Karpas-422 (cell line): ENCODE measurements at regions not wholly inside any gene's neighbourhood (a gene's known extent, or its start where the extent isn't known, plus 50 kb on each side); places are given as distances from the start of the nearest gene placed in this dataset.

ENCODE experiments used
- DNase-seq: peaks from one replicate; pipeline ENCODE4 v3.0.0-alpha.2; 2015
- H2AFZ ChIP-seq: fragments of 200-600 bp; sonication (generic); 2 replicates; pipeline ENCODE4 v1.6.1; 2014; ENCODE audit warnings: antibody characterized with exemption, low read length, mixed read lengths
- H3K27ac ChIP-seq: fragments of 200-600 bp; sonication (generic); 2 replicates; pipeline ENCODE4 v1.5.1; 2014; ENCODE audit warnings: mild to moderate bottlenecking, low read length, moderate library complexity
- H3K27me3 ChIP-seq: fragments of 200-600 bp; sonication (generic); 2 replicates; pipeline ENCODE4 v1.6.1; 2014; ENCODE audit warnings: low read length, mixed read lengths
- H3K36me3 ChIP-seq: fragments of 200-600 bp; sonication (generic); 2 replicates; pipeline ENCODE4 v1.6.1; 2014; ENCODE audit warnings: low read length, mixed read lengths; ENCODE audit not compliant: insufficient read depth
- H3K4me1 ChIP-seq: fragments of 200-600 bp; sonication (generic); 2 replicates; pipeline ENCODE4 v1.6.1; 2014; ENCODE audit warnings: mild to moderate bottlenecking, low read length, mixed read lengths
- H3K4me2 ChIP-seq: fragments of 200-600 bp; sonication (generic); 2 replicates; pipeline ENCODE4 v1.6.1; 2014; ENCODE audit warnings: low read length, low read depth, mild to moderate bottlenecking; ENCODE audit not compliant: poor library complexity, severe bottlenecking
- H3K4me3 ChIP-seq: fragments of 200-600 bp; sonication (generic); 2 replicates; pipeline ENCODE4 v1.5.1; 2014; ENCODE audit warnings: mild to moderate bottlenecking, antibody characterized with exemption, low read length, mixed read lengths
- H3K79me2 ChIP-seq: fragments of 200-600 bp; sonication (generic); 2 replicates; pipeline ENCODE4 v1.6.1; 2014; ENCODE audit warnings: mild to moderate bottlenecking, low read length, mixed read lengths
- H3K9ac ChIP-seq: fragments of 200-600 bp; sonication (generic); 2 replicates; pipeline ENCODE4 v1.6.0; 2014; ENCODE audit warnings: low read length
- H3K9me2 ChIP-seq: fragments of 200-600 bp; sonication (generic), shearing (Covaris generic); replicated peaks from 2 replicates; pipeline ENCODE4 v1.6.0; 2014; ENCODE audit warnings: mild to moderate bottlenecking, low read length, moderate library complexity; ENCODE audit not compliant: insufficient read depth
- H3K9me3 ChIP-seq: fragments of 300-700, 200-600 bp; sonication (generic); 2 replicates; pipeline ENCODE4 v1.6.1; 2014; ENCODE audit warnings: low read length, mixed read lengths
- H4K20me1 ChIP-seq: fragments of 200-600 bp; sonication (generic); 2 replicates; pipeline ENCODE4 v1.6.1; 2014; ENCODE audit warnings: mild to moderate bottlenecking, antibody characterized with exemption, low read length, low read depth; ENCODE audit not compliant: insufficient read depth

DNA sequence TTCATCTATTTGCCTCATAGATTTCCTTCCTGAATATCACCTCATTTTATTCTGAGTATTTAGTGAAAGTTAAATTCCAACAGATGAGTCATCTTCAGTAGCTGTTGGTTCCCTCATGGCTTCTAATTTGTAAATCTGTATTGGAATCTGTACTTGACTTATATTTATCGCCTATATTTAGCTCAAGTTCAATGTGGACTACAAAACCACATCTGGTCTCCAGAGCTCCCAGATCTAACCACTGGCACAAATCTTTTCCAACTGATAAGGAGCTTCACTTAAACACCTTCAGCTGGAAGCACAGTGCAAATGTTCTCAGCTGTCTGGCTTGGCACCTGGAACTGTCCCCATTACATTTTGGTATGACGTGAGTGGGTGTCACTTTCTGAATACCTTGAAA, 82.8 kb upstream of the DSEL start:
- H3K79me2 ChIP-seq: no peaks in the 10 kb centered on the region
- DNase-seq: peak; percentile 48
- peak overlapping the region; percentile 44 for H3K27ac ChIP-seq
- peak overlapping the region; percentile 0 for H3K4me2 ChIP-seq
- no peaks in the 10 kb centered on the region for H4K20me1 ChIP-seq
- no peak overlapping the region; the same call in 1 of the 2 replicates for H3K4me3 ChIP-seq
- peaks cover 19% of the 10 kb centered on the region for H3K9me3 ChIP-seq
- no peak overlapping the region for H3K9ac ChIP-seq
- H3K27me3 ChIP-seq: no peaks in the 10 kb centered on the region
- peaks cover 21% of the 10 kb centered on the region for H3K4me1 ChIP-seq
- H3K9me2 ChIP-seq: no peaks in the 10 kb centered on the region
- H2AFZ ChIP-seq: no peak overlapping the region
- H3K36me3 ChIP-seq: no peaks in the 10 kb centered on the region

DNA sequence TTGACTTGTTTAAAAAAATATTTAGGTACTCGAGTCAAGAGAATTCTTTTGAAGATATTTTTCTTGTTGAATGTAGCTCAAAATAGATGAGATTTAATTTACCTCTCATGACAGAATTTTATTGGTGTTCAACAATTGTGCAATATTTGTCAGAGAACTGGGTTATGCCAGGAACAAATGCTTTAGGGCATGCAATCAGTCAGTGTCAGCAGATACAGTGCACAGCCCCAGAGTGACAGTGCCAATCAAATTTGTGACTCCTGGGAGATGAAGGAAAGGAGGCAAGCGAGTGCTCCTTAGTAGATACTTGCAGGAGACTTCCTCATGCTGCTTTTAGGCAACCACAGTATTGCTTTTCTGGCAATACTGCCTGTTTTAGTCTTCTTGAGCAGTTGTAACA, 81.2 kb upstream of the DSEL start:
- 0 out of 2 replicates have a peak, but pooled peaks cover 3% of the 10 kb centered on the region for H3K9me2 ChIP-seq
- peaks cover 13% of the 10 kb centered on the region for H3K9me3 ChIP-seq
- no peaks in the 10 kb centered on the region for H3K79me2 ChIP-seq
- H3K36me3 ChIP-seq: no peaks in the 10 kb centered on the region
- no peak overlapping the region for H3K4me3 ChIP-seq
- H3K27ac ChIP-seq: peak overlapping the region; percentile 16; the same call in 1 of the 2 replicates
- DNase-seq: peak; percentile 47
- no peaks in the 10 kb centered on the region for H4K20me1 ChIP-seq
- H2AFZ ChIP-seq: no peak overlapping the region
- peaks cover 21% of the 10 kb centered on the region for H3K4me1 ChIP-seq
- no peaks in the 10 kb centered on the region for H3K27me3 ChIP-seq
- peak overlapping the region; percentile 4 for H3K4me2 ChIP-seq
- H3K9ac ChIP-seq: no peak overlapping the region

DNA sequence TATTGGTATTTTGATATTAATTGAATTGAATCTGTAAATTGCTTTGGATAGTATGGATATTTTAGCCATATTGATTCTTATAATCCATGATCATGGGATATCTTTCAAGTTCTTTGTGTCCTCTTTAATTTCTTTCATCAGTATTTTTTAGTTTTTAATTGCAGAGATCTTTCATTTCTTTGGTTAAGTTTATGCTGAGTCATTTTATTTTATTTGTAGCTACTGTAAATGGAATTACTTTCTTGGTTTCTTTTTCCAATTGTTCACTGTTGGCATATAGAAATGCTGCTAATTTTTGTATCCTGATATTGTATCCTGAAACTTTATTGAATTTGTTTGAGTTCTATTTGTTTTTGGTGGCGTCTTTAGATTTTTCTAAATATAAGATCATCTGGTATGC, 79.5 kb upstream of the DSEL start:
- no peaks in the 10 kb centered on the region for H3K36me3 ChIP-seq

GRCh38 chr18:67590571-67591141, 74.1 kb upstream of the DSEL start:
- H3K4me3 ChIP-seq: no peak overlapping the region
- no peak overlapping the region for H3K27ac ChIP-seq
- peaks cover 2% of the 10 kb centered on the region; the same call in 1 of the 2 replicates for H3K27me3 ChIP-seq
- no peak overlapping the region for H2AFZ ChIP-seq
- no peak overlapping the region for H3K9ac ChIP-seq
- H3K4me2 ChIP-seq: no peak overlapping the region
- 0 out of 2 replicates have a peak, but pooled peaks cover 3% of the 10 kb centered on the region for H3K9me2 ChIP-seq
- no peaks in the 10 kb centered on the region for H4K20me1 ChIP-seq
- no peaks in the 10 kb centered on the region for H3K36me3 ChIP-seq
- H3K9me3 ChIP-seq: peaks cover 4% of the 10 kb centered on the region
- no peaks in the 10 kb centered on the region for H3K4me1 ChIP-seq
- DNase-seq: peak; percentile 46
- no peaks in the 10 kb centered on the region for H3K79me2 ChIP-seq

More for the DNA sequence above, 79.5 kb upstream of the DSEL start:
- Histone ChIP-seq H2AFZ (no peak overlapping the region), H4K20me1 (no peaks in the 10 kb centered on the region), H3K9me3 (peaks cover 10% of the 10 kb centered on the region), H3K4me2 (no peak overlapping the region), H3K9me2 (0 out of 2 replicates have a peak, but pooled peaks cover 3% of the 10 kb centered on the region), H3K9ac (no peak overlapping the region), H3K27ac (no peak overlapping the region), H3K4me1 (peaks cover 21% of the 10 kb centered on the region), H3K79me2 (no peaks in the 10 kb centered on the region), H3K27me3 (no peaks in the 10 kb centered on the region), H3K4me3 (no peak overlapping the region)
- DNase-seq: no peak

GRCh38 chr18:67589325-67589724, 72.8 kb upstream of the DSEL start:
- peak; percentile 38 for DNase-seq
- no peak overlapping the region for H3K9ac ChIP-seq
- no peaks in the 10 kb centered on the region for H4K20me1 ChIP-seq
- no peak overlapping the region for H3K27ac ChIP-seq
- no peaks in the 10 kb centered on the region for H3K36me3 ChIP-seq
- no peak overlapping the region for H2AFZ ChIP-seq
- H3K79me2 ChIP-seq: no peaks in the 10 kb centered on the region
- H3K4me1 ChIP-seq: no peaks in the 10 kb centered on the region
- H3K4me3 ChIP-seq: no peak overlapping the region
- peaks cover 6% of the 10 kb centered on the region for H3K9me3 ChIP-seq
- H3K9me2 ChIP-seq: 0 out of 2 replicates have a peak, but pooled peaks cover 3% of the 10 kb centered on the region
- peaks cover 2% of the 10 kb centered on the region; the same call in 1 of the 2 replicates for H3K27me3 ChIP-seq
- H3K4me2 ChIP-seq: no peak overlapping the region

- H3K79me2 ChIP-seq: no peaks in the 10 kb centered on the region
- H3K4me3 ChIP-seq: no peak overlapping the region
- H3K9ac ChIP-seq: no peak overlapping the region
- no peak overlapping the region for H2AFZ ChIP-seq
- H3K4me1 ChIP-seq: no peaks in the 10 kb centered on the region
- no peaks in the 10 kb centered on the region for H3K9me2 ChIP-seq
- H3K9me3 ChIP-seq: peaks cover 19% of the 10 kb centered on the region
- peak; percentile 32 for DNase-seq
- H3K27me3 ChIP-seq: peaks cover 2% of the 10 kb centered on the region; the same call in 1 of the 2 replicates
- H3K36me3 ChIP-seq: no peaks in the 10 kb centered on the region
- no peak overlapping the region for H3K27ac ChIP-seq
- no peaks in the 10 kb centered on the region for H4K20me1 ChIP-seq
- H3K4me2 ChIP-seq: no peak overlapping the region
Observed at GRCh38 chr18:67586101-67586500, 69.6 kb upstream of the DSEL start.

DNA sequence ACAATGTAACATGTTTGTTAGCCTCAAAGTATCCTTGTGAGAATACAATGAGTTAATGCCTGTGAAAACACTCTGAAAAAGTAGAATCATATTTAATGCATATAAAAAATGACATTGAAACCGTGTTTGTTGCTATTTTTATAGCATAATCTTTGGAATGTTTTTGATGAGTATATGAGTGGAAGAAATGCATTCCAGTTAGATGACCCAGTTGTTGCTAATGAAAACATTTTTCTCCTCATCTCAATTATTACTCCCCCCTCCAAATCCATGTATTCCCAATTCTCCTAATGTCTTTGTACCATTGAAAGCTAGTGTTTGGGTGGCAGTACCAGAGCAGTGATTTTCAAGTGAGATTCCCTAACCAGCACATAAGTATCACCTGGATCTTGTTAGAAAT, 67.1 kb upstream of the DSEL start:
- Histone ChIP-seq H3K9ac (no peak overlapping the region), H4K20me1 (no peaks in the 10 kb centered on the region), H3K27me3 (peaks cover 2% of the 10 kb centered on the region; the same call in 1 of the 2 replicates), H3K4me2 (no peak overlapping the region), H3K36me3 (no peaks in the 10 kb centered on the region), H3K9me3 (peaks cover 21% of the 10 kb centered on the region), H3K79me2 (no peaks in the 10 kb centered on the region), H2AFZ (no peak overlapping the region), H3K9me2 (no peaks in the 10 kb centered on the region), H3K4me3 (no peak overlapping the region), H3K4me1 (peaks cover 9% of the 10 kb centered on the region), H3K27ac (no peak overlapping the region)
- DNase-seq: no peak

- no peak for DNase-seq
- Histone ChIP-seq H3K4me3 (no peak overlapping the region), H4K20me1 (no peaks in the 10 kb centered on the region), H2AFZ (no peak overlapping the region), H3K36me3 (no peaks in the 10 kb centered on the region), H3K9me2 (no peaks in the 10 kb centered on the region), H3K4me2 (no peak overlapping the region), H3K27me3 (no peaks in the 10 kb centered on the region), H3K27ac (no peak overlapping the region), H3K9me3 (peaks cover 21% of the 10 kb centered on the region), H3K79me2 (no peaks in the 10 kb centered on the region), H3K4me1 (peaks cover 11% of the 10 kb centered on the region), H3K9ac (no peak overlapping the region)
Observed at GRCh38 chr18:67582488-67582887, 66.0 kb upstream of the DSEL start.
